ENCODE measurements at regions not wholly inside any gene's neighbourhood (a gene's known extent, or its start where the extent isn't known, plus 50 kb on each side); places are given as distances from the start of the nearest gene placed in this dataset.

- H3K4me2 ChIP-seq, result no peak overlapping the region
- no peak for FAIRE-seq
- no peak for DNase-seq (ENCODE audit: low read depth in 1 of 2, low spot score in 1 of 2)
- POLR2A ChIA-PET, result no interaction called here
- no peak for ATAC-seq
- H3K4me1 ChIP-seq, result no peaks in the 10 kb centered on the region
- H3K4me3 ChIP-seq, result no peak overlapping the region
- 51% methylated on average over 4 of the region's 4 CpGs for WGBS (ENCODE audit: missing lambda C conversion rate)
- TF ChIP-seq CBX2 (IDR thresholded peaks at IDR 0.05; ENCODE audit: borderline replicate concordance, low read depth) (no peak), POLR2A (IDR thresholded peaks at IDR 0.05; ENCODE audit: low read length) (no peak), CEBPB (IDR thresholded peaks at IDR 0.05) (no peak), E2F6 (IDR thresholded peaks at IDR 0.05; ENCODE audit: borderline replicate concordance, low read depth) (no peak), ZNF302 (CRISPR knock-in tag; IDR thresholded peaks at IDR 0.05) (no peak), PHF8 (IDR thresholded peaks at IDR 0.05; ENCODE audit: borderline replicate concordance, low read depth) (no peak), HOXA7 (CRISPR knock-in tag; IDR thresholded peaks at IDR 0.05) (no peak), ATOH8 (CRISPR knock-in tag; IDR thresholded peaks at IDR 0.05; ENCODE audit: low read depth) (no peak)
- H3K9me3 ChIP-seq, result no peaks in the 10 kb centered on the region
- CTCF ChIA-PET, result no interaction called here
- H3K27ac ChIP-seq, result no peak overlapping the region
Observed at GRCh38 chr16:16989368-16989767, 481.4 kb downstream of the XYLT1 start.

DNA sequence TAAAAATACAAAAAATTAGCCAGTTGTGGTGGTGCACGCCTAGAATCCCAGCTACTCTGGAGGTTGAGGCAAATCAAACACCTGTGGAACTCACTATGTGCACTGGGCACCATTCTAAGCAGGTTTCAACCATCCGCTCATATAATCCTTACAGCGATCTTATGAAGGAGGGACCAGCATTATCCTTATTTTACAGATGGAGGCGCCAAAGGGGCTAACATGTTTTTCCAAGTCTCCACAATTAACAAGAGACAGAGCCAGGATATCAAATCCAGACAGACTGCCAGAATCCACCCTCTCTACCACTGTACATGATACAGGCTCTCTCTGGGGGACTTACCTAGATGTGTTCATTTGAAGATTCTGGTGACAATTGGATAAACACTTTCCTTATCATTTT lies 479.0 kb downstream of the XYLT1 start:
- Histone ChIP-seq H3K27ac (no peak overlapping the region), H3K4me3 (no peak overlapping the region), H3K4me1 (no peaks in the 10 kb centered on the region), H3K4me2 (no peak overlapping the region), H3K9me3 (no peaks in the 10 kb centered on the region)
- CTCF ChIA-PET, result no interaction called here
- no peak for DNase-seq (ENCODE audit: low read depth in 1 of 2, low spot score in 1 of 2)
- POLR2A ChIA-PET, result no interaction called here
- TF ChIP-seq BHLHE40 (IDR thresholded peaks at IDR 0.05; ENCODE audit: low read depth, low read length) (no peak), TFCP2L1 (CRISPR knock-in tag; IDR thresholded peaks at IDR 0.05) (no peak), MAZ (IDR thresholded peaks at IDR 0.05; ENCODE audit: borderline replicate concordance, low read depth, low read length) (no peak), HOXA7 (CRISPR knock-in tag; IDR thresholded peaks at IDR 0.05) (no peak), EP300 (IDR thresholded peaks at IDR 0.05) (no peak), KDM5A (IDR thresholded peaks at IDR 0.05) (no peak), RAD21 (conservative IDR thresholded peaks at IDR 0.05 in 1 of 2, IDR thresholded peaks at IDR 0.05 in 1 of 2) (no peak), POLR2A (IDR thresholded peaks at IDR 0.05; ENCODE audit: low read length) (no peak), NR3C1 (IDR thresholded peaks at IDR 0.05) (no peak), CEBPB (IDR thresholded peaks at IDR 0.05) (no peak), CBX2 (IDR thresholded peaks at IDR 0.05; ENCODE audit: borderline replicate concordance, low read depth) (no peak), ESRRA (IDR thresholded peaks at IDR 0.05; ENCODE audit: borderline replicate concordance, low read length) (no peak)
- FAIRE-seq, result no peak
- WGBS (ENCODE audit: missing lambda C conversion rate), result 59% methylated on average over 4 of the region's 4 CpGs
- ATAC-seq, result no peak

- no peaks in the 10 kb centered on the region for H3K9me3 ChIP-seq
- 48% methylated on average over 13 of the region's 13 CpGs for WGBS (ENCODE audit: missing lambda C conversion rate)
- FAIRE-seq (no peak), ATAC-seq (no peak), DNase-seq (ENCODE audit: low read depth in 1 of 2, low spot score in 1 of 2) (no peak)
- TF ChIP-seq MYC (IDR thresholded peaks at IDR 0.05; ENCODE audit: borderline replicate concordance, low read length), result no peak
- no peak for TF ChIP-seq ZC3H11A (IDR thresholded peaks at IDR 0.05)
- TF ChIP-seq RAD21 (conservative IDR thresholded peaks at IDR 0.05 in 1 of 2, IDR thresholded peaks at IDR 0.05 in 1 of 2), result no peak
- TF ChIP-seq GATA3 (IDR thresholded peaks at IDR 0.05; ENCODE audit: borderline replicate concordance), result no peak
- no peak for TF ChIP-seq JUNB (IDR thresholded peaks at IDR 0.05)
- TF ChIP-seq, protein P1, sequence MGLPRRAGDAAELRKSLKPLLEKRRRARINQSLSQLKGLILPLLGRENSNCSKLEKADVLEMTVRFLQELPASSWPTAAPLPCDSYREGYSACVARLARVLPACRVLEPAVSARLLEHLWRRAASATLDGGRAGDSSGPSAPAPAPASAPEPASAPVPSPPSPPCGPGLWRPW (IDR thresholded peaks at IDR 0.05), result no peak
- TF ChIP-seq JUN (IDR thresholded peaks at IDR 0.05), result no peak
- no peak for TF ChIP-seq KDM5A (IDR thresholded peaks at IDR 0.05)
- no peak for TF ChIP-seq NPAS2 (CRISPR knock-in tag; IDR thresholded peaks at IDR 0.05; ENCODE audit: borderline replicate concordance)
- TF ChIP-seq CHD2 (IDR thresholded peaks at IDR 0.05; ENCODE audit: low read length, partially characterized antibody), result no peak
- TF ChIP-seq TP53 (CRISPR knock-in tag; IDR thresholded peaks at IDR 0.05), result no peak
- no peak for TF ChIP-seq ATOH8 (CRISPR knock-in tag; IDR thresholded peaks at IDR 0.05; ENCODE audit: low read depth)
- no peak for TF ChIP-seq NR3C1 (IDR thresholded peaks at IDR 0.05)
- TF ChIP-seq ELK1 (IDR thresholded peaks at IDR 0.05; ENCODE audit: low read depth, low read length), result no peak
- TF ChIP-seq FOSL2 (IDR thresholded peaks at IDR 0.05), result no peak
- TF ChIP-seq FOSL2 (CRISPR knock-in tag; IDR thresholded peaks at IDR 0.05), result no peak
- no peak for TF ChIP-seq CBX8 (IDR thresholded peaks at IDR 0.05)
- no peak overlapping the region for H3K4me2 ChIP-seq
- ChIA-PET POLR2A (interaction anchor here (0.7 kb wide), 1 partner anchor 74 kb away, joined by 5 read pairs; no protein-coding TSS in a partner anchor), CTCF (no interaction called here)
- no peaks in the 10 kb centered on the region for H3K4me1 ChIP-seq
- H3K27ac ChIP-seq, result no peak overlapping the region
- H3K4me3 ChIP-seq, result no peak overlapping the region
Observed at GRCh38 chr16:16992975-16993765, 477.6 kb downstream of the XYLT1 start.
